ENCODE measurements at regions not wholly inside any gene's neighbourhood (a gene's known extent, or its start where the extent isn't known, plus 50 kb on each side); places are given as distances from the start of the nearest gene placed in this dataset.

- no peaks in the 10 kb centered on the region for H3K36me3 ChIP-seq (ENCODE audit: low read length)
- H3K4me3 ChIP-seq (ENCODE audit: insufficient read depth, low read length, poor library complexity, severe bottlenecking), result no peak overlapping the region
- no peaks in the 10 kb centered on the region for H3K9me3 ChIP-seq (ENCODE audit: insufficient read depth, low read length)
- H3K79me2 ChIP-seq (ENCODE audit: insufficient read depth, low read length), result no peaks in the 10 kb centered on the region
- no peaks in the 10 kb centered on the region for H3F3A ChIP-seq (ENCODE audit: insufficient read depth)
- no peaks in the 10 kb centered on the region for H4K20me1 ChIP-seq (ENCODE audit: low read depth, low read length)
- no peak overlapping the region for H2AFZ ChIP-seq (ENCODE audit: low read depth, low read length, severe bottlenecking)
- H3K4me2 ChIP-seq (ENCODE audit: low read depth, low read length, poor library complexity, severe bottlenecking), result no peak overlapping the region
- TF ChIP-seq CTCF (IDR thresholded peaks at IDR 0.05; ENCODE audit: insufficient read depth, low read length, poor library complexity, severe bottlenecking), result no peak
- no peak for TF ChIP-seq EZH2phosphoT487 (conservative IDR thresholded peaks at IDR 0.05; ENCODE audit: low read length)
- no peak overlapping the region for H3K27ac ChIP-seq (ENCODE audit: low read depth, low read length)
- no peak overlapping the region for H3K9ac ChIP-seq (ENCODE audit: low read length)
- H3K27me3 ChIP-seq (ENCODE audit: low read length), result no peaks in the 10 kb centered on the region
- H3K9me2 ChIP-seq (replicated peaks; ENCODE audit: insufficient read depth, low read length), result no peaks in the 10 kb centered on the region
These were observed 1402.6 kb downstream of the BRD1 start for GRCh38 chr22:48425091-48425506.

GRCh38 chr22:48424661-48425060 is 1403.0 kb downstream of the BRD1 start:
- Histone ChIP-seq H3K79me2 (ENCODE audit: insufficient read depth, low read length) (no peaks in the 10 kb centered on the region), H3F3A (ENCODE audit: insufficient read depth) (no peaks in the 10 kb centered on the region), H3K4me2 (ENCODE audit: low read depth, low read length, poor library complexity, severe bottlenecking) (no peak overlapping the region), H3K9me3 (ENCODE audit: insufficient read depth, low read length) (no peaks in the 10 kb centered on the region), H3K9ac (ENCODE audit: low read length) (no peak overlapping the region), H4K20me1 (ENCODE audit: low read depth, low read length) (no peaks in the 10 kb centered on the region), H2AFZ (ENCODE audit: low read depth, low read length, severe bottlenecking) (no peak overlapping the region), H3K36me3 (ENCODE audit: low read length) (no peaks in the 10 kb centered on the region), H3K27me3 (ENCODE audit: low read length) (no peaks in the 10 kb centered on the region), H3K4me3 (ENCODE audit: insufficient read depth, low read length, poor library complexity, severe bottlenecking) (no peak overlapping the region), H3K27ac (ENCODE audit: low read depth, low read length) (no peak overlapping the region), H3K9me2 (replicated peaks; ENCODE audit: insufficient read depth, low read length) (no peaks in the 10 kb centered on the region)
- TF ChIP-seq CTCF (IDR thresholded peaks at IDR 0.05; ENCODE audit: insufficient read depth, low read length, poor library complexity, severe bottlenecking), result no peak
- TF ChIP-seq EZH2phosphoT487 (conservative IDR thresholded peaks at IDR 0.05; ENCODE audit: low read length), result no peak

GRCh38 chr22:48424201-48424627 is 1403.5 kb downstream of the BRD1 start:
- Histone ChIP-seq H3K4me2 (ENCODE audit: low read depth, low read length, poor library complexity, severe bottlenecking) (no peak overlapping the region), H3K27me3 (ENCODE audit: low read length) (no peaks in the 10 kb centered on the region), H3K27ac (ENCODE audit: low read depth, low read length) (no peak overlapping the region), H3K9me2 (replicated peaks; ENCODE audit: insufficient read depth, low read length) (no peaks in the 10 kb centered on the region), H3K4me3 (ENCODE audit: insufficient read depth, low read length, poor library complexity, severe bottlenecking) (no peak overlapping the region), H3K36me3 (ENCODE audit: low read length) (no peaks in the 10 kb centered on the region), H3K9ac (ENCODE audit: low read length) (no peak overlapping the region), H3F3A (ENCODE audit: insufficient read depth) (no peaks in the 10 kb centered on the region), H4K20me1 (ENCODE audit: low read depth, low read length) (no peaks in the 10 kb centered on the region), H3K79me2 (ENCODE audit: insufficient read depth, low read length) (no peaks in the 10 kb centered on the region), H3K9me3 (ENCODE audit: insufficient read depth, low read length) (no peaks in the 10 kb centered on the region), H2AFZ (ENCODE audit: low read depth, low read length, severe bottlenecking) (no peak overlapping the region)
- no peak for TF ChIP-seq CTCF (IDR thresholded peaks at IDR 0.05; ENCODE audit: insufficient read depth, low read length, poor library complexity, severe bottlenecking)
- TF ChIP-seq EZH2phosphoT487 (conservative IDR thresholded peaks at IDR 0.05; ENCODE audit: low read length), result no peak
